Pons (tissue), 1 donor: ENCODE measurements at regions not wholly inside any gene's neighbourhood (a gene's known extent, or its start where the extent isn't known, plus 50 kb on each side); places are given as distances from the start of the nearest gene placed in this dataset.
"Not testable (repeated sequence)": the region's sequence is repeated elsewhere in the genome, so short reads cannot be mapped to it uniquely, and the experiment has no call there.

Experiments used
- DNase-seq: peaks from one replicate; pipeline ENCODE4 v3.0.0-alpha.2; 2016; ENCODE audit warnings: low spot score

DNA sequence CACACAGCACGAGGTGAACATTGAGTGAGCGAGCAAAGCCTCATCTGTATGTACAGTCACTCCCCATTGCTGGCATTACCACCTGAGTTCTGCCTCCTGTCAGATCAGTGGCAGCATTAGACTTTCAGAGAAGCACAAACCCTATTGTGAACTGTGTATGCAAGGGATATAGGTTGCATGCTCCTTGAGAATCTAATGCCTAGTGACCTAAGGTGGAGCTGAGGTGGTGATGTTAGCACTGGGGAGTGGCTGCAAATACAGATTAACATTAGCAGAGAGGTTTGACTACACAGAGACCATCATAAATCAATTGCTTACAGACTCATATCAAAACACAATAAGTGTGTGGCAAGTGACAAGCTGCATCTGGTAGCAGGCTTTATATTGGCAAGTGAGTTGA is 262.5 kb upstream of the ANO5 start:
- DNase-seq: no peak

DNA sequence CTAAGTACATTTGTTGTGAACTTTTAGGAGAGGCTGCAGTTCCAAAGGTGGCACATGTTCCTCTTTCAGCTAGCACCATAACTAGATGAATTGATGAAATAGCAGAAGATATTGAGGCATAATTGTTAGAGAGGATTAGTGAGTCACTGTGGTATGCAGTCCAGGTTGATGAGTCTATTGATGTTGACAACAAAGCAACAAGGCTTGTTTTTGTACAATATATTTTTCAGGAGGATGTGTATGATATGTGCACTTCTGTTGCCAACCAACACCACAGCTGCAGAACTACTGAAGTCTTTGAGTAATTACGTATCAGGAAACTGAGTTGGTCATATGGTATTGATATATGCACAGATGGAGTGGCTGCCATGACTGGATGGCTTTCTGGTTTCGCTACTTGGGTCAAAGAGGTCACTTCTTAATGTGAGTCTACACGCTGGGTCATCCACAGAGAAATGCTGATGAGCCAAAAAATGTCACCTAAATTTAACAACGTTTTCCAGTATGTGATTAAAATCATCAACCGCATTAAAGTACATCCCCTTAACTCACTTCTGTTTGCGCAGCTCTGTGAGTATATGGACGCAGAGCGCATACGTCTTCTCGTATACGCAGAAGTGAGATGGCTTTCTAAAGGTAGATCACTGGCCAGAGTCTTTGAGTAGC is 261.3 kb upstream of the ANO5 start:
- no peak for DNase-seq

DNA sequence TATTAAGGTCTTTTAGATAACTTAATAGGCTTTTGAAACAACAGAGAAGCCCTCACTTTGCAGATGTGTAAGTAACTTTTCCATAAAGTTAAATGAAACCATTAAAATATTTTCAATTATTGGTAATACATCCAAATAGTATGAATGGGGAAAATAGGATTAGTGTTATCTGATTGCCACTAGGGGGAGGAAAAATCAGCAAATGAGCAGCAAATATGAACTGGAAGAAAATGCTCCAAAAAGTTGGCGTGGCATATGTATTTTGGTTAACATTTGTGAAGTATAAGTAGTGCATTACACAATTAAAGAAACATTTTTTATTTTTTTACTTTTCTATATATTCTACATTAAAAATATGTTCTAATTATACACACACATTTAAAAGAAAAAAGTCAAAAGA is 259.8 kb upstream of the ANO5 start:
- no peak for DNase-seq

GRCh38 chr11:21944577-21944976 is 248.3 kb upstream of the ANO5 start:
- no peak for DNase-seq

- no peak for DNase-seq
Observed at GRCh38 chr11:21948876-21949275, 244.0 kb upstream of the ANO5 start.

GRCh38 chr11:21949763-21950413 is 243.0 kb upstream of the ANO5 start:
- no peak for DNase-seq

GRCh38 chr11:21963013-21963412 is 229.9 kb upstream of the ANO5 start:
- DNase-seq: no peak

- DNase-seq: no peak
Observed at GRCh38 chr11:21965221-21965620, 227.7 kb upstream of the ANO5 start.

DNA sequence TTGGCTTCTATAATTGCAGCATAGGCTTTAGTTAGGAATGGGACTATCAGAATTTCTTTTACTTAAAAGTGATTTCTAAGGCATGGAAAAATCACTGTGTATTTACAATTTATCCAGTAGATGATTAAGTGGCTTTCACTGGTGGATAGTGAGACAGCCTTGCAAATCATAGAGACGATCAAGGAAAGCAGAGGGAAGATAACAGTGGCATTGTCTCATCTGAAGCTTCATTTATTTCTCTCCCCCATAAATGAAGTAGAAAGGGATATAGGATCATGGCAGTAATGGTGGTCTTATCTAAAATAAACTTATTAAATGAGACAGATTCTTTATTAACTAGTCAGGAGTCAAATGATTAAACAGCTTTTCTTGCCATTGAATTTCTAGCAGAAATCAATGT is 224.2 kb upstream of the ANO5 start:
- DNase-seq: no peak

- DNase-seq: no peak
Observed at GRCh38 chr11:21969841-21970240, 223.0 kb upstream of the ANO5 start.

GRCh38 chr11:21975242-21975641 is 217.6 kb upstream of the ANO5 start:
- DNase-seq: no peak

GRCh38 chr11:21976210-21976609 is 216.7 kb upstream of the ANO5 start:
- DNase-seq: no peak

DNA sequence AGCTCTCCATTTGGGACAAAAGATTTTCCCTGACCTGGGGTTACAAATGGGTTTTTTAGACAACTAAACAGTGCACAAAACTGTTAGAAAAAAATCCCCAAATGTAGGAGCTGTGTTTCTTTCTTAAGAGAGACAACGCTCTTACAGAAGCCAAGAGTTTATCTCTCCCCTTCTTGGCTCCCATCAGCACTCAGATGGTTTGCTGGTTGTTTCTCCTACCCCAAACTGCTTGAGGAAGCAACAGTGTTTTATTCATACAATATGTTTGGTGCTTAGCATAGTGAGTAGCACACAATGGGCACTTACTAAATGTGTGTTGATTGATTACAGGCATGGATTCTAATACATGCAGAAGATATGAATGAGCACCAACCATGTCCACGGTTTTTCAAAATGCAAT is 209.5 kb upstream of the ANO5 start:
- DNase-seq: no peak

GRCh38 chr11:21986361-21986760 is 206.5 kb upstream of the ANO5 start:
- no peak for DNase-seq

- DNase-seq: no peak
Observed at GRCh38 chr11:21987261-21987660, 205.6 kb upstream of the ANO5 start.

GRCh38 chr11:21988477-21988876 is 204.4 kb upstream of the ANO5 start:
- peak; percentile 25 for DNase-seq

DNA sequence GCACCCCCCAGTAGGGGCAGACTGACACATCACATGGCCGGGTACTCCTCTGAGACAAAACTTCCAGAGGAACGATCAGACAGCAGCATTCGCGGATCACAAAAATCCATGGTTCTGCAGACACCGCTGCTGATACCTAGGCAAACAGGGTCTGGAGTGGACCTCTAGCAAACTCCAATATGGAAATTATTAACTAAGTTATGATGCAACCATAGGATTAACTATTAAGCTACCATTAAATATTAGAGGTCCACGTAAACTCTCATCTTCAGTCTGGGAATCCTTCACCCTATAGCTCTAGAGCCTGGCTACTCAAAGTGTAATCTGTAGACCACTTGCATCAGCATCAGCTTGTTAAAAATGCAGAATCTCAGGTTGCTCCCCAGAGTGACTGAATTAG is 191.1 kb upstream of the ANO5 start:
- not testable (repeated sequence) for DNase-seq

- no peak for DNase-seq
Observed at GRCh38 chr11:22006901-22007300, 186.0 kb upstream of the ANO5 start.

DNA sequence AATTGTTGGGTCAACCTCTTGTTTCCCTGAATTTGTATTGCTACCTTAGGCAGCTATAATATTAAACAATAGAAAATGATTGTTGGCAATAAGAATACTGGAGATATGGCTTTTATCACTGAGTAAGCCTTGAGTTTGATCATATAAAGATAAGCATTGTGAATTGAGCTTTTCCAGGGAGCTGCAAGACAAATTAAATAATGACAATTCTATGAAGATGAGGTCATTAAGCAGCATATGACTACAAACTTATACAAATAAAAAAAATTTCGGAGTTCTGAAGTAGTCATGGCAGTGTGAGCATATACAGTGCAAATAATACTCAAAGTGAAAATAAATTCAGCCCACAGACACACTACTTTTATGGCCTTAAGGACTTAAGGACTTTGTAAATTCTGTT is 161.1 kb upstream of the ANO5 start:
- DNase-seq: no peak

- DNase-seq: no peak
Observed at GRCh38 chr11:22037505-22037904, 155.4 kb upstream of the ANO5 start.

GRCh38 chr11:22041039-22041438 is 151.8 kb upstream of the ANO5 start:
- DNase-seq: no peak

DNA sequence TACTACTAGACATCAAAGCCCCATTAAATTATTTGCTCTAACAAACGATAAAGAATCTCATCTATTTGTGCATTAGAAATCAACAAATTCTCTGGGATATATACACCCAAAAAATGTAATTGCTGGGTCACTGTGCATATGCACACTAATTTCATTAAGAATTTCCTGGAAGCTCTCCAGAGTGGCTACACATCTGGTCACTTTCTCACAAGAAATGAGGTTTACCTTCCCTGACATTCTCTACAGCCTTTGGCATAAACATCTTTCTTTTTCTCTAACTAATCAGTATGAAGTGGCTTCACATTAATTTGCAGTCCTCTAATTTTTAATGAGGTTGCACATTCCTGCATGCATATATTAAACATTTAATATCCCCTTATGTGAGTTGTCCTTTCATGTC is 150.8 kb upstream of the ANO5 start:
- no peak for DNase-seq

- DNase-seq: no peak
Observed at GRCh38 chr11:22044126-22044525, 148.8 kb upstream of the ANO5 start.

DNA sequence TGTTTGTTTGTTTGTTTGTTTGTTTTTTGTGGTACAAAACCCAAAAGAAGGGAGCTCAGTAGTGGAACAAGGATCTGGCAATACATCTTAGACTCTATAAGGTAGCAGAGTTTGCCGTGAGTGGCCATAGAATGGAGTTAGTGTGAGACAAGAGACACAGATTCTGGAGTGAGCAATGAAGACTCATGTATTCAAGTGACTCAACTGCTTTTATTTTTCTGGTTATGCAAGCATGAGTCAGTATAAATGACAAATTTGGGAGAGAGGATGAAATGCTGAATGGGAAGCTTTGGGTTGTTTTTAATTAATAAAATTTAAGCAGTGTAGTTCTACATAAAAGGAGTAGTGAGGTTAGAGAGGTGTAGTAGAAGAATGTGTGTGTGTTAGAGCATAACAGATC is 143.6 kb upstream of the ANO5 start:
- DNase-seq: no peak
